ENCODE measurements at regions not wholly inside any gene's neighbourhood (a gene's known extent, or its start where the extent isn't known, plus 50 kb on each side); places are given as distances from the start of the nearest gene placed in this dataset.

DNA sequence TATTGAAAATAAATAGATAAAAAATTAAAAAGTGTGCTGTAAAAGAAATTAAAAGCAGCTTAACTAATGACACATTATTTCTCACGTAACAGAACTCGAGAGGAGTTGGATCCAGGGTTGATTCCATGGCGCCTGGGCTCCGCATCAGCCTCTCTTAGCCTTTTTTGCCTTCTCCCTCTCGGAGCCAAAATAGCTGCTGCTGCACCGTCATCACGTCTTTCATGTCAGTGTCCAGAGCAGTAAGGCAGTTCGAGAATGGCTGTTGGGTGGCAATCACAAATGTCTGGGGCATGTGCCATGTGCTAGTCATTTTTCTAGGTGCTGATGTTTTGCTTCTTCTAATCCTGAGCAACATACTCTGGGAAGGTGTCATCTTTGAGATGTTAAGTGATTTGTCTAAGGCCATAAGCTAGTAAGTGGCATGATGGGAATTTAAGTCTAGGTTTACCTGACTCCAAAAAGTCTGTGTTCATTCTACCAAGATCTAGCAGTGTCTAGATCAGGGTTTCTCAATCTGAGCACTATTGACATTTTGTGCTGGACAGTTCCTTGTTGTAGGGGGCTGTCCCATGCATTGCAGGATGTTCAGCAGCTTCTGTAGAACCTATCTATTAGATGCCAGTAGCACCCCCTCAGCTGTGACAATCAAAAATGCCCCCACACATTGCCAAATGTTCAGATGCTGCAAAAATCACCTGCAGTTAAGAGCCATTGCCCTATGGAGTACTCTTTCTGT is 280.4 kb downstream of the HAPSTR1 start:
- no peak for TF ChIP-seq POLR2A (IDR thresholded peaks at IDR 0.05)
- TF ChIP-seq, protein P1, sequence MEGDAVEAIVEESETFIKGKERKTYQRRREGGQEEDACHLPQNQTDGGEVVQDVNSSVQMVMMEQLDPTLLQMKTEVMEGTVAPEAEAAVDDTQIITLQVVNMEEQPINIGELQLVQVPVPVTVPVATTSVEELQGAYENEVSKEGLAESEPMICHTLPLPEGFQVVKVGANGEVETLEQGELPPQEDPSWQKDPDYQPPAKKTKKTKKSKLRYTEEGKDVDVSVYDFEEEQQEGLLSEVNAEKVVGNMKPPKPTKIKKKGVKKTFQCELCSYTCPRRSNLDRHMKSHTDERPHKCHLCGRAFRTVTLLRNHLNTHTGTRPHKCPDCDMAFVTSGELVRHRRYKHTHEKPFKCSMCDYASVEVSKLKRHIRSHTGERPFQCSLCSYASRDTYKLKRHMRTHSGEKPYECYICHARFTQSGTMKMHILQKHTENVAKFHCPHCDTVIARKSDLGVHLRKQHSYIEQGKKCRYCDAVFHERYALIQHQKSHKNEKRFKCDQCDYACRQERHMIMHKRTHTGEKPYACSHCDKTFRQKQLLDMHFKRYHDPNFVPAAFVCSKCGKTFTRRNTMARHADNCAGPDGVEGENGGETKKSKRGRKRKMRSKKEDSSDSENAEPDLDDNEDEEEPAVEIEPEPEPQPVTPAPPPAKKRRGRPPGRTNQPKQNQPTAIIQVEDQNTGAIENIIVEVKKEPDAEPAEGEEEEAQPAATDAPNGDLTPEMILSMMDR (IDR thresholded peaks at IDR 0.05) = no peak
